CD14-positive monocyte (primary cell): ENCODE measurements at regions not wholly inside any gene's neighbourhood (a gene's known extent, or its start where the extent isn't known, plus 50 kb on each side); places are given as distances from the start of the nearest gene placed in this dataset.

ENCODE experiments used
- DNase-seq, 3 donors: peaks; one replicate each; pipeline ENCODE4 v3.0.0-alpha.2; 2011 to 2022
- H2AFZ ChIP-seq: 2 replicates; pipeline ENCODE4 v1.6.0; 2012; ENCODE audit warnings: mild to moderate bottlenecking, low read depth, low read length, inconsistent platforms; ENCODE audit not compliant: insufficient read depth, poor library complexity, severe bottlenecking
- H3K27ac ChIP-seq, 2 donors: 1 replicate in 1 of 2; 2 replicates in 1 of 2; pipeline ENCODE4 v1.5.1; 2012 to 2013; ENCODE audit warnings: low read length in 2 of 2, control low read depth in 1 of 2, inconsistent platforms in 1 of 2, low read depth in 1 of 2, mild to moderate bottlenecking in 1 of 2
- H3K27me3 ChIP-seq, 2 donors: one replicate each; pipeline versions ENCODE4 v1.6.0 to v1.6.1; 2011 to 2013; ENCODE audit warnings: low read length in 2 of 2; ENCODE audit not compliant: control insufficient read depth in 2 of 2, insufficient read depth in 2 of 2
- H3K36me3 ChIP-seq, 2 donors: replicated peaks in 1 of 2; 1 replicate in 1 of 2; 2 replicates in 1 of 2; pipeline versions ENCODE4 v1.5.1 to v1.6.1; 2012 to 2013; ENCODE audit warnings: low read length in 2 of 2, control low read depth in 1 of 2, inconsistent platforms in 1 of 2, mild to moderate bottlenecking in 1 of 2; ENCODE audit not compliant: insufficient read depth in 2 of 2, control insufficient read depth in 1 of 2
- H3K4me1 ChIP-seq, 2 donors: 1 replicate in 1 of 2; 2 replicates in 1 of 2; pipeline versions ENCODE4 v1.5.1 to v1.6.1; 2012 to 2013; ENCODE audit warnings: low read length in 2 of 2, control low read depth in 1 of 2, inconsistent platforms in 1 of 2, mild to moderate bottlenecking in 1 of 2, moderate library complexity in 1 of 2; ENCODE audit not compliant: insufficient read depth in 2 of 2, control insufficient read depth in 1 of 2
- H3K4me2 ChIP-seq: replicated peaks from 2 replicates; pipeline ENCODE3; 2012; ENCODE audit warnings: low read length, moderate library complexity, mild to moderate bottlenecking; ENCODE audit not compliant: poor library complexity, severe bottlenecking; ENCODE audit errors: extremely low read depth
- H3K4me3 ChIP-seq, 3 experiments: fragments of 200-600 bp in 1 of 3; sonication (generic) in 1 of 3; replicated peaks in 1 of 3; 1 replicate in 2 of 3; 2 replicates in 1 of 3; pipeline ENCODE4 v1.5.1; 2011 to 2013; ENCODE audit warnings: low read length in 3 of 3, mild to moderate bottlenecking in 3 of 3, control low read depth in 2 of 3, low read depth in 2 of 3, inconsistent platforms in 1 of 3, moderate library complexity in 1 of 3
- H3K79me2 ChIP-seq: 2 replicates; pipeline ENCODE4 v1.6.0; 2012; ENCODE audit warnings: mild to moderate bottlenecking, control low read depth, inconsistent platforms, low read length, moderate library complexity; ENCODE audit not compliant: insufficient read depth
- H3K9ac ChIP-seq: 2 replicates; pipeline ENCODE4 v1.6.0; 2017; ENCODE audit warnings: low read length, mild to moderate bottlenecking; ENCODE audit not compliant: insufficient read depth, poor library complexity, severe bottlenecking
- H3K9me3 ChIP-seq, 2 donors: replicated peaks in 1 of 2; 1 replicate in 1 of 2; 2 replicates in 1 of 2; pipeline versions ENCODE4 v1.5.1 to v1.6.1; 2012 to 2013; ENCODE audit warnings: low read length in 2 of 2, control low read depth in 1 of 2; ENCODE audit not compliant: control insufficient read depth in 1 of 2, insufficient read depth in 1 of 2
- H4K20me1 ChIP-seq: 2 replicates; pipeline ENCODE4 v1.6.0; 2012; ENCODE audit warnings: mild to moderate bottlenecking, low read length, control low read depth, moderate library complexity; ENCODE audit not compliant: insufficient read depth
- H3K27ac Mint-ChIP-seq, 7 donors: one replicate each; pipeline ENCODE4 v1.8.0; 2020; ENCODE audit warnings: mild to moderate bottlenecking in 7 of 7, mixed read lengths in 7 of 7, moderate library complexity in 6 of 7, inconsistent platforms in 2 of 7
- H3K27me3 Mint-ChIP-seq, 3 donors: one replicate each; pipeline ENCODE4 v1.8.0; 2021 to 2022; ENCODE audit warnings: low read depth in 3 of 3, mild to moderate bottlenecking in 3 of 3, mixed read lengths in 3 of 3, moderate library complexity in 3 of 3, inconsistent platforms in 1 of 3
- H3K36me3 Mint-ChIP-seq, 2 donors: one replicate each; pipeline ENCODE4 v1.8.0; 2020; ENCODE audit warnings: mixed read lengths in 2 of 2, inconsistent platforms in 1 of 2, mild to moderate bottlenecking in 1 of 2
- H3K4me1 Mint-ChIP-seq: one replicate; pipeline ENCODE4 v1.8.0; 2020; ENCODE audit warnings: mild to moderate bottlenecking, mixed read lengths
- H3K4me3 Mint-ChIP-seq, 2 donors: one replicate each; pipeline ENCODE4 v1.8.0; 2020; ENCODE audit warnings: mild to moderate bottlenecking in 2 of 2, mixed read lengths in 2 of 2, moderate library complexity in 1 of 2
- H3K9me3 Mint-ChIP-seq, 7 donors: one replicate each; pipeline ENCODE4 v1.8.0; 2020 to 2022; ENCODE audit warnings: mixed read lengths in 7 of 7, mild to moderate bottlenecking in 6 of 7, moderate library complexity in 6 of 7, inconsistent platforms in 2 of 7
- WGBS: methylation state at CpG from one replicate; pipeline ENCODE4 v1.1.5; 2013; ENCODE audit warnings: missing lambda C conversion rate; ENCODE audit not compliant: insufficient coverage; 5-methylcytosine and 5-hydroxymethylcytosine counted together
- intact Hi-C, 2 donors: fragments of 100-400 bp; cut with micrococcal nuclease; formaldehyde crosslinking; loops; one replicate each; pipeline versions ENCODE4 v1.15.0 to v1.15.1; 2023
- TF ChIP-seq, protein P1 (sequence below): fragments of 200-600 bp; IDR thresholded peaks from one replicate; pipeline ENCODE4 v1.8.0; 2022; ENCODE audit warnings: antibody characterized with exemption, mild to moderate bottlenecking

DNA sequence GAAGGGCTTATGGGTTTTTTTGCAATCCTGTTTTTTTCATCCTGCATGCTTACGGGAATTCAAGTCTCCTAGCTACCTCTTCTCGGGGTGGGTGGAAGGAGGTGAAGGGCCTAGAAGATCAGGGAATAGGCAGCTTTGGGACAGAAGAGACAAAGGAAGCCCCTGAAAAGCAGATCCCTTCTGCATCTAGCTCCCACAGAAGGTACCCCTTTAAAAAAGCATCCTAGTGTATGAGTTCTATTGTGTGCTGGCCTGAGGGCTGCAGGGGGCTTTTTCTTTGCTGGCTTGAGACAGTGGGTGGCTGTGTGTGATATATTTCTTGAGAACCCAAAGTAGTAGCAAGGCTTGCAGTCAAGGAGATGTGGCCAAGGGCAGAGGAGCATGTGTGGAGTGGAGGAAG, 330.5 kb downstream of the MAF start:
- no peaks in the 10 kb centered on the region for H3K36me3 Mint-ChIP-seq
- peak overlapping the region in 2 of 7 donors; percentile 38 to 65 for H3K27ac Mint-ChIP-seq
- Histone ChIP-seq H3K27me3 (no peaks in the 10 kb centered on the region), H3K79me2 (no peaks in the 10 kb centered on the region), H3K27ac (no peak overlapping the region), H3K4me1 (peaks cover 23 to 25% of the 10 kb centered on the region in 2 donors), H3K4me3 (no peak overlapping the region), H3K4me2 (no peak overlapping the region), H2AFZ (no peak overlapping the region), H3K9ac (no peak overlapping the region), H3K9me3 (no peaks in the 10 kb centered on the region), H3K36me3 (no peaks in the 10 kb centered on the region), H4K20me1 (no peaks in the 10 kb centered on the region)
- DNase-seq: no peak
- peaks cover 31% of the 10 kb centered on the region for H3K4me1 Mint-ChIP-seq
- H3K27me3 Mint-ChIP-seq: peaks cover 2 to 15% (median 6%) of the 10 kb centered on the region in 3 donors
- TF ChIP-seq, protein P1, sequence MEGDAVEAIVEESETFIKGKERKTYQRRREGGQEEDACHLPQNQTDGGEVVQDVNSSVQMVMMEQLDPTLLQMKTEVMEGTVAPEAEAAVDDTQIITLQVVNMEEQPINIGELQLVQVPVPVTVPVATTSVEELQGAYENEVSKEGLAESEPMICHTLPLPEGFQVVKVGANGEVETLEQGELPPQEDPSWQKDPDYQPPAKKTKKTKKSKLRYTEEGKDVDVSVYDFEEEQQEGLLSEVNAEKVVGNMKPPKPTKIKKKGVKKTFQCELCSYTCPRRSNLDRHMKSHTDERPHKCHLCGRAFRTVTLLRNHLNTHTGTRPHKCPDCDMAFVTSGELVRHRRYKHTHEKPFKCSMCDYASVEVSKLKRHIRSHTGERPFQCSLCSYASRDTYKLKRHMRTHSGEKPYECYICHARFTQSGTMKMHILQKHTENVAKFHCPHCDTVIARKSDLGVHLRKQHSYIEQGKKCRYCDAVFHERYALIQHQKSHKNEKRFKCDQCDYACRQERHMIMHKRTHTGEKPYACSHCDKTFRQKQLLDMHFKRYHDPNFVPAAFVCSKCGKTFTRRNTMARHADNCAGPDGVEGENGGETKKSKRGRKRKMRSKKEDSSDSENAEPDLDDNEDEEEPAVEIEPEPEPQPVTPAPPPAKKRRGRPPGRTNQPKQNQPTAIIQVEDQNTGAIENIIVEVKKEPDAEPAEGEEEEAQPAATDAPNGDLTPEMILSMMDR: no peak
- intact Hi-C loops: no loop called here
- H3K4me3 Mint-ChIP-seq: no peak overlapping the region
- no CpG with 5 or more reads among the region's 2 CpGs for WGBS
- peaks cover 0 to 3% (median 0%) of the 10 kb centered on the region in 7 donors for H3K9me3 Mint-ChIP-seq

DNA sequence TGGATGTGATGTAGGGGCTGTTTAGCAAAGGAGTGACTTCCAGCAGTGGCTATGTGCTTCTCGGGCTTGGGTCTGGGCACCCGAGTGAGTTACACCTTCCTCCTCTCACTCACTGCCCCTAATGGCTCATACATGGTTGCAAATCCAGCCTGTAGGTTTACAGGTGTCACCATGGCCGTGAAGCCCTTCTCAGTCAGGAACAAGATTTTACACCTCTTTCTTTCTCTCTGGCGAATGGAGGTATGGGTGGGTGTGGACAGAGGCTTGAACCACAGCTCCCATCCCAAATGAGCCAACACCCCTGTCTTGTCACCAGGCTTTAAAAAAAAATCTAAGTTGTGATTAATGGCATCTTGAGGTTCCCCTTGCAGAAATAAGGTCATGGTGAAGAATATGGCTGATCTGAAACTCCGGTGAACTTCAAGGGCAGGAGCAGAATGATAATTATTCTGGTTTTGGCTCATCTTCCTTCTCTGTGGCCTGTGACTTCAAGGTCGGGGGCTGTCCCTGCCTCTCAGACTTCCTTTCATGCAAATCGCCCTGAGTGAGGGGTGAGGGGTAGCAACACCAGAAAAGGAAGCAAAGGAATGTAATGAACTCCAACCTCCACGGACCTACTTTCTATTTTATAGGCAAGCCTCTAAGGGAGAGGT, 331.2 kb downstream of the MAF start:
- Histone ChIP-seq H3K79me2 (no peaks in the 10 kb centered on the region), H3K9ac (no peak overlapping the region), H3K27ac (no peak overlapping the region), H3K9me3 (no peaks in the 10 kb centered on the region), H3K4me2 (no peak overlapping the region), H4K20me1 (no peaks in the 10 kb centered on the region), H2AFZ (no peak overlapping the region), H3K27me3 (no peaks in the 10 kb centered on the region), H3K4me1 (peaks cover 28 to 30% of the 10 kb centered on the region in 2 donors), H3K36me3 (no peaks in the 10 kb centered on the region), H3K4me3 (no peak overlapping the region)
- TF ChIP-seq, protein P1: no peak
- Mint-ChIP-seq H3K4me1 (peaks cover 37% of the 10 kb centered on the region), H3K4me3 (peak overlapping the region; percentile 24 to 43), H3K9me3 (peaks cover 0 to 3% (median 0%) of the 10 kb centered on the region in 7 donors), H3K36me3 (no peaks in the 10 kb centered on the region), H3K27me3 (peaks cover 2 to 15% (median 6%) of the 10 kb centered on the region in 3 donors), H3K27ac (peak overlapping the region in 5 of 7 donors; percentile 1 to 73 (median 45))
- DNase-seq: peak in 2 of 3 donors; percentile 8 to 56
- intact Hi-C loops: loop anchor here in 1 of 2 donors (5.0 kb wide), 1 partner anchor 58 kb away; no protein-coding TSS in a partner anchor
- WGBS: 0% methylated on average over 1 of the region's 8 CpGs
